HG03025 (cell line): ENCODE measurements at regions not wholly inside any gene's neighbourhood (a gene's known extent, or its start where the extent isn't known, plus 50 kb on each side); places are given as distances from the start of the nearest gene placed in this dataset.
"Not testable (repeated sequence)": the region's sequence is repeated elsewhere in the genome, so short reads cannot be mapped to it uniquely, and the experiment has no call there.

Source experiments
- ATAC-seq: cut with Tn5 transposase; IDR thresholded peaks from one replicate; pipeline ENCODE4 v1.9.1; 2021; ENCODE audit warnings: mild to moderate bottlenecking, moderate library complexity; ENCODE audit not compliant: unreplicated experiment, low FRiP score

DNA sequence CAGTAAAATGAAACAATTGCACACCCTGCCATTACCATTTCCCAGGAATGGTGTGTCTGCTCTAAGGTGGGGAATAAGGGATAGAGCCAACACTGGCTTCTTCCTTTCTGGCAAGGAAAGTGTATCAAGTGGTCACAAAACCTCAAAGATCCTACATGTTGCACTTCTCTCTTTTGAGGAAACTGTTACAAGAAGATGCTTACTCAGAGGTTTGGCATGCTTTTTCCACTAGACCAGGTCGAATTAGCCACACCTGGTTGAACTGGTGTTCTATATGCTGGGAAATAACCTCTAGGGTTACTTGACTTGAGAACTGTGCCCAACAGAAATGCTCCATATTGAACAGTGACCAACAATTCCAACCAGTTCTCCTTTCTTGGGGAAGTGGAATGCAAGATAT lies 102.9 kb downstream of the LRRN1 start:
- no peak for ATAC-seq

DNA sequence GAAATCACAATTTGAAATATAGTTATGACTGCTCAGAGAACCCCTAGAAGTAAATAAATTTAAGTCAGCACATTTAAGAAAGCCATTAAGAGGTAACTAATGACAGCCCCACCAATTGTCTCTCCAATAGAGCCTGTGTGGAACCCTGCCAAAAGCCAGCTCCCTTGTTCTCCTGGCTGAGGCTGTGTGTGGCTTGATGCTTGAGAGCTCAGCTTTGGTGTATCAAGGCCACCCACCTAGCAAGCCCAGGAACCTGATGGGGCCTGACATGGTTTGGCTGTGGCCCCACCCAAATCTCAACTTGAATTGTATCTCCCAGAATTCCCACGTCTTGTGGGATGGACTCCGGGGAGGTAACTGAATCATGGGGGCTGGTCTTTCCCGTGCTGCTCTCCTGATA lies 106.9 kb downstream of the LRRN1 start:
- no peak for ATAC-seq

DNA sequence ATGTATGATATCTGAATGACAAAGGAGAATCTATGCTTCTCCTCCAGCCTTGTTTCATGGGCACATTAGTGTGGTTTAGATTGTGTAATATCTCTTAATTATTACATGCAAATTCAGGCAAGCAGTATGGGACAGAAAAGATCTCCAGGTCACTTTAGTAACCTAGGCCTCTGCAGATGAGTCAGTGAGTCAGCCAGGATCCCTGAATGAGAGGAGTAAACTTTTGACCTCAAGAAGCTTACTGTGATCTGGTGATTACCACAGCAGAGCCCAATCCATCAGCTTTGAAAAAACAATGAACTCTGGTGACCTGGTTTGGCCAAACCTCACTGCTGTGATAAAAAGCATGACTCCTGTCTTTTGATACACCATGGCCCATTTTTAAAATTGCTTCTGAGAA lies 107.8 kb downstream of the LRRN1 start:
- no peak for ATAC-seq

DNA sequence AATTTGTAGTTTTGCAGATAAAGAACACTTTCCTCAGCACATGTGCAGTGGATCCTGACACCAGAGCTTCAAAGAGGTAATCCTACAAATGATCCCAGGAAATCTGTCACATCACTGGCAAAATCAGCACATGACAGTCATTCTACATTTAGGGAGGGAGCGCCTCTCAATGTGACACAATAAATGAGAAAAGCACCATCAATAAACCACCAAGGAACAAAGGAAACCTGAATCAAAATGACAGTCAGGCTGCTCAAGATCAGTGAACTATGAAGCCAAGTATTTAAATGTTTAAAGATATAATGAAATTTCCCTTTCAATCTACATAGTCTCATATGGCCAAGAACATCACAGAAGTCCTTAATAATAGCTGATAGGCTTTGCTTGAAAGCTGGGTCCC lies 119.5 kb downstream of the LRRN1 start:
- ATAC-seq = no peak

DNA sequence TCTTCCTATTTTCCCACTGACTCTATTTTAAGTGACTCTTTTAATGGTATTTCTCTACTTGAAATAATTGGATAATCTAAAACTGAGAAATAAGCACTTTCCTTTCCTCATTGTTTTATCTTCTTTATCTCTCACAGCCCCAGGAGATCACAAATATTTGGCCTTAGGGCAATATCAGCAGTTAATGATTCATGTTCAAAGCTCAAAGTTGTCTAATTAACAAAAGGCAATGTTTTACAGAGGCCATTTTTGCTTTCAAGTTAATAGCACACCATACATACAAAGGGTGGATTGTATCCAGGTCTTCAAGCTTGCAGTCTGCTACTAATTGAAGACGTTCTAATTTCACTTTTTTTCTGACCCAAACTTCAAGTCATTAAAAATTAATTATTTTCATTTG lies 120.1 kb downstream of the LRRN1 start:
- no peak for ATAC-seq

DNA sequence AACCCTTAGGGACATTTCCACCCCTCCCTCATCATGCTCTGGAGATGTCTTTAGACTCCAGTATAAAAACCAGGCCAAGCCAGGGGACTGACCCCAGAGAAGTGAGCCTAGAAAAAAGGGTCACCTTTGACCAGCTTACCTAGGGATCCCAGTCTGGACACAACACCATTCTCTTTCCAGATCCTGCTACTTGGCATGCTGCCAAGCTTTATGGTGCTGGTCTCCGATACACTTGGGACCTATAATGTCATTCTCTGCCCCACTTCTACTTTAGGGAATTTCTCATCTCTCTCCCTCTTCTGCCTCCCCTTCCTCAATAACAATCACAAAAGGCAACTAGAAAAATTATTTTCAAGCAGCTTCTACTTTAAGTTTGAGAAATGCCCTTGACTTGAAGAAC lies 124.4 kb downstream of the LRRN1 start:
- ATAC-seq = no peak

DNA sequence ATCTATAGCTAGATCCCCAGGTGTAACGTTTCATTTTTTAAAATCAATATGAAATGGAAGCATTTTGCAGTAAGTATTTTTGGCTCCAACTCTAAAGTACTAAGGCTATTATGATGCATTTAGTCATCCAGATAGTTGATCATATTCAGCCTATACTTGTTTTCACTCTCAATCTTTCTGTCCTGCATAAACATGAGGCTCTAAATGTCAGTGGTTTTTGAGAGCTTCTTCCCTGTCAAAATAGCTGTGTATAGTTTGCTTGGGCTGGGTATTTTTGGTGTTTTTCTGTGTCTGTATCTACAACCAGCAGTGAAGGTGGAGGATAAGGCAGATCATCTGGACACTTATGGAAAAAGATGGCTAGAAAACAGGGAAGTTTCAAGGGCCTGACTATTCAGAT lies 128.0 kb downstream of the LRRN1 start:
- no peak for ATAC-seq

DNA sequence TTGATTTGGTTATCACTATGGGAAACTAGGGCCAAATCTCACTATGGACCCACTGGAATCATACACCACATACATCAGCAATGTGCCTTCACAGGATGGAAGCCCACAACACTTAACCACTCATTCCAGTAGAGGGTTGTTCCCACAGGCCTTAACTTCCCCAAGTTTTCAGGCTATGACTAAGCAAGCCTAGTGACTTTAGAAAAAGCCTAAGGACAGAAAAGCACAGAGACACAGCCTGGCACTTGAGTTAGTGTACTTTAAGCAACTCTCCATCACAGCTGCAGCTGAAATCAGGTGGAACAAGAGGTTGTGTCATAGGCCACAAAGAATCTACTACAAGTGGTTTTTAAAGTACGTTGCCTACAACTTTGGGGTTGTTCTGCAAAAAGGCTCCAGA lies 128.7 kb downstream of the LRRN1 start:
- no peak for ATAC-seq

DNA sequence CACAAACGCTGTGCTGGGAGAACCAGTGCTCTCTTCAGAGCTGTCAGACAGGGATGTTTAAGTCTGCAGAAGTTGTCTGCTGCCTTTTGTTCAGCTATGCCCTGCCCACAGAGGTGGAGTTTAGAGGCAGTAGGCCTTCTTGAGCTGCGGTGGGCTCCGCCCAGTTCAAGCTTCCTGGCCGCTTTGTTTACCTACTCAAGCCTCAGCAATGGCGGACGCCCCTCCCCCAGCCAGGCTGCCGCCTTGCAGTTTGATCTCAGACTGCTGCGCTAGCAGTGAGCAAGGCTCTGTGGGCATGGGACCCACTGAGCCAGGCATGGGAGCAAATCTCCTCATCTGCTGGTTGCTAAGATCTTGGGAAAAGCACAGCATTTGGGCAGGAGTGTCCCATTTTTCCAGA lies 142.1 kb downstream of the LRRN1 start:
- ATAC-seq = not testable (repeated sequence)

DNA sequence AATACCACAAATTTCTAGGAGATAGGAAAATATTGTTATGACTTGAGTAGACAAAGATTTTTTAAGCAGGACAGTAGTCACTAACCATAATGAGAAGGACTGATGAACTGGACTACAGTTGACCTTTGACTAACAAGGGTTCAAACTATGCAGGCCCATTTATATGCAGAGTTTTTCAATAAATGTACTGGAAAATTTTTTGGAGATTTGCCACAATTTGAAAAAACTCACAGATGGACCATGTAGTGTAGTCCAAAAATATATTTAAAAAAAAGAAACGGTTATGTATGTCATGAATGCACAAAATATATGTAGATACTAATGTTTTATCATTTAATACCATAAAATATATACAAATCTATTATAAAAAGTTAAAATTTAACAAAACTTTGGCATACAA lies 151.8 kb downstream of the LRRN1 start:
- no peak for ATAC-seq

DNA sequence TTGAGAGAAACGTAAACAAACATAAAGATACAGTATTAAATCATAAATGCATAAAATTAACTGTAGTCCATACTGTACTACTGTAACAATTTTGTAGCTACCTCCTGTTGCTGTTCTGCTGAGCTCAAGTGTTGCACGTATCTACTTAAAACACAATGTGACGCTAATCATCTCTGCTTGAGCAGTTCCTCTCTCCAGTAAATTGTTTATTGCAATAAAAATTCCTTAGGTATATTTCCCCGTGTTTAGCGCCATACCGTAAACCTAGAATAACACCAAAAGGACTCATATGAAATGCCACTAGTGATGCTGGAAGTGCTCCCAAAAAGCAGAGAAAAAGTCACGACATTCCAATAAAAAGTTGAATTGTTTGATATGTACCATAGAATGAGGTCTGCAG lies 152.3 kb downstream of the LRRN1 start:
- ATAC-seq = no peak

DNA sequence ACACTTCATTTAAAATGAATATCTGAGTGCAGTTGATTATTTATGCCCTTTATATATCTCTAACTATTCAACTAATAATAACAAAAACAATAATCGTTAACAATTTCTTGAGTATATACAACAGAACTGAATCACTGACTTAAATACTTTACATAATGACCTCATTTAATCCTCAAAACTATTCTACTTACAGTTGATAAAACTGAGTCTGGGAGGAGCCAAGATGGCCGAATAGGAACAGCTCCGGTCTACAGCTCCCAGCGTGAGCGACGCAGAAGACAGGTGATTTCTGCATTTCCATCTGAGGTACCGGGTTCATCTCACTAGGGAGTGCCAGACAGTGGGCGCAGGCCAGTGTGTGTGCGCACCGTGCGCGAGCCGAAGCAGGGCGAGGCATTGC lies 163.6 kb downstream of the LRRN1 start:
- not testable (repeated sequence) for ATAC-seq

DNA sequence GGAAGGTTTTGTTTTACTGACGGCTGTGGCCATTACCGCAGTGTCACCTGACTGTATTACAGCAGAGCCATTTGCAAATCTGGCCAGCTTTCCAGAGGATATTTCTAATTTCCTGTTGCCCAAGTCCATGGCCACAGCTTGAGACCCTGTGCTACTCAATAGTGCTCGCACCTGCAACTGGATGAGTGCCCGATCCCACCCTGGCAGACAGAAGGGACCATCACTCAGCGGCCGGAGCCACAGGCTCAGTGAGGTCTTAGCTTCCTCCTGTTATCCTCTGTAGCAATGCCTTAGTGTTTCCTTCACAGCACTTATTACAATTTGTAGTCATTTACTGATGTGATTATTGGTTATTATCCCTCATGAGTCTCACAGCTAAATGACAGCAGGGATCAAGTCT lies 184.8 kb downstream of the LRRN1 start:
- no peak for ATAC-seq

DNA sequence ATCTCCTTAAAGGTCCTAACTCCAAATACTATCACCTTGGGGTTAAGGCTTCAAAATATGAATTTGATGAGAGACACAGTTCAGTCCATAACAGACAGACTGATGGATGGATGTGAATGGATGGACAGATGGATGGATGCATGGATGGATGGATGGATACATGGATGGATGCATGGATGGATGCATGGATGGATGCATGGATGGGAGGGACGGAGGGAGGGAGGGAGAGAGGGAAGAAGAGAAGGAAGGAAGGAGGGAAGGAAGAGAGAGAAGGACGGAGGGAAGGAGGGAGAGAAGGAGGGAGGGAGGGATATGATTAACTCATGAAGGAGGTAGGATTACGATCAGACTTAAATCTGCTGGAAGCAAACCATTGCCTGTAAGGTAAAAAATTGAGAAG lies 192.4 kb downstream of the LRRN1 start:
- no peak for ATAC-seq

DNA sequence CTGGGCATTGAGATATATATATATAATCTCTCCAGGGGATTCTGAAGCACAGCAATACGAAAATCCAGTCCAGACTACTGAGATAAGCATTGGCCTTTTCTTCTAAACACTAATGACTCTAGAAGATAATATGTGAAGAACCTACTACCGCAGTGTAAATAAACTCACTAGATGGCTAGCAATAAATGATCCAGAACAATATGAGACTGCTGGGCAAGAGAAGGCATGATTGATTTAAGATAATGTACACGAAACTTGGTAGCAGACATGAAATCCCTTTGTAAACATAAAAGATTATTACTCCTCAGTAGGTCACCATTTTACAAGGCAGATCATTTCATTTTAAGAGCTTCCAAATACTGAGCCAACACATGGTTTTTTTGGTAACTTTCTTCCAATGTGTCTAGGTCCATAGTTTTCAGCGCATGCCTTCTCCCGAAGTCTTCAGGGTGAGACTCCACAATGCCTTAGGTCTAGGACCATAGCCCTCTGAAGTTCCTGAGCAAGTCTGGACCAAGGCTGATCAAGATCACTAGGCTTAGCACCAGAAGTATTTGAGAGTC lies 193.2 kb downstream of the LRRN1 start:
- no peak for ATAC-seq

DNA sequence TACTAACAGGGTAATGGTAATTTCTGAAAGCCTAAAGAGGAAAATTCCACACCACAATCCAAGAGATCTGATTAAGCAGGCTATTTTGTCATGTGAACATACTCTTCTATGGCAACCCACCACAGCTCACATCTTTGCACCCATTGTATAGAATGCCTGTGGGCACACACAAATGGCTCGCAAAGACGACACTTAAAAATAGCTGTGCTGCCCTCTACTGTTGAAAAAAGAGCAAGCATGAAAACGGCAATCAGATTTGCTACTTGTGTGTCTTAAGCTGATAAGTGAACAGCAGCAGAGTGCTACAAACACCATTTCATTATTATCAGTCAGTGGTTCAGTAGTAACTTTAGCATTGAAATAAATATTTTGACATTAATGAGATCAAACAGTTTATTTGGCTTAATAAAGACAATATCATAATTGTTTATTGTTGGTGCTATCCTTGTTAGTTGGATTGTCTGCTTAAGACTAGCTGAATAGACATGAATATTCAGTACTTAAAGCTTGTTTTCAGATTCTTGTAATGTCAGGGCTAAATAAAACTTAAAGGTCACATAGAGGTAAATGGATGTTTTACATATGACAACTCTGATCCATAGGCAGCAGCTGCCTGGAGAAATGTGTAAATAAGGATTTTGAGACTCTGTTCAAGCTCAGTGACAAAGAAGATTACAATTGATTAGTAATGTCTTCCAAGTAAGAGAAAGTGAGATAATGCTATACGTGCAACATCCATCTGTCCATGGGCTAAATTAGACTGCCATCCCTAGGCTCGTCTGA lies 199.1 kb downstream of the LRRN1 start:
- no peak for ATAC-seq

DNA sequence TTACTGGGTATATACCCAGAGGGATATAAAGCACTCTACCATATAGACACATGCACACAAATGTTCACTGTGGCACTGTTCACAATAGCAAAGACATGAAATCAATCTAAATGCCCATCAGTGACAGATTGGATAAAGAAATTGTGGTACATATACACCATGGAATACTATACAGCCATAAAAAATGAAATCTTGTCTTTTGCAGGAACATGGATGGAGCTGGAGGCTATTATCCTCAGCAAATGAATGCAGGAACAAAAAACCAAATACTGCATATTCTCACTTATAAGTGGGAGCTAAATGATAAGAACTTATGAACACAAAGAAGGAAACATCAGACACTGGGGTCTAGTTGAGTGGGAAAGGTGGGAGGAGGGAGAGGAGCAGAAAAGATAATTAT lies 200.1 kb downstream of the LRRN1 start:
- ATAC-seq = not testable (repeated sequence)

DNA sequence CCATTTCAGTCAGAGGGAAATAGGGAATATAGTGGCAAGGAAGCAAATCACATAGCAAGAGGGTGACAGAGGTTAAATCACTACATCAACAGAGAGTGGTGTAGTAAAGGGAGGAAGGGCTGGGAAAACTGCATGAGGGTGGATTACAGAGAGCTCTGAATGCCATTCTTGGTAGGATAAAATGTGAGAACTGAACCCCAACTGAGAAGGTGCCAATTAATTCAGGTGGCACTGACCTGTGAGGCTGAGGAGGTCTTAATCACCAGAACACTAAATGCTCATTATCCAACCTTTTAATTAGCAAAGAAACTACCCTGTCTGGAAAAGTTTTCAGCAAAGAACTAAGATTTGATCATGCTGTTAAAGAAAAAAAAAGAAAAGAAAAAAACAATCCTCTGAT lies 202.7 kb downstream of the LRRN1 start:
- no peak for ATAC-seq

DNA sequence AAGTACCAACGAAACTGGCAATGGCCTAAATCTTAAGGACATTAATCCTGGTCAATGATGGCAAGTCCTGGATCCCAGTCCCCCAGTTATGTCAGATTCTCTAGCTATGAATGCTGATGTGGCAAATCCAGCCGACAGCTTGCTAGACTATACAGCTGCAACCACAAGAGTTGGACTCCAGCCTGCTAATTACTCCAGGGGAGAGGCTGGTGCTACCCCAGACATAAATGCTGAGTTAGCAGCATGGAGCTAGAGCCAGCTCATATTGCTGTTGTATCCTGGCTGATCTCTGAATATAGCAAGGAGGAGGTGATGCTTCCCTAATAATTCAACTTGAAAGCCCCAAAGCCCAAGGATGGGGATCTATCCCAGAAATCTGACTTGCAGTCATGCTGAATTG lies 207.1 kb downstream of the LRRN1 start:
- no peak for ATAC-seq

DNA sequence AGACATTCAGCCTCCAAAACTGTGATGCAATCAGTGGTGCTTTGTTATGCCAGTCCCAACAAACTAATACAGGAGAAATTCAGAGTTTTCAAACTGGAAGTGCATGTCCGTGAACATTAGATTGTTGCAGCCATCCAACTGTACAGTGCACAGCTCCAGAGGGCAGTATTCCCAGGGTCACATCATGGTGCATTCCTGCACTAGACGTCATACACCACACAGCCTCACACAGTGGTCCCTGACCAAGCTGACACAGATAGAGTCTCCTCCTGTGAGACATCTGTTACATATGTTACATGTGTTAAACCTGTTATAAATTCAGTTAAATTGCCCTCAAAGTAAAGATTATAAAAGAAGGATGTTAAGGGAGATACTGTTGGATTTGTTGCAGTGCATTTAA lies 209.0 kb downstream of the LRRN1 start:
- no peak for ATAC-seq

DNA sequence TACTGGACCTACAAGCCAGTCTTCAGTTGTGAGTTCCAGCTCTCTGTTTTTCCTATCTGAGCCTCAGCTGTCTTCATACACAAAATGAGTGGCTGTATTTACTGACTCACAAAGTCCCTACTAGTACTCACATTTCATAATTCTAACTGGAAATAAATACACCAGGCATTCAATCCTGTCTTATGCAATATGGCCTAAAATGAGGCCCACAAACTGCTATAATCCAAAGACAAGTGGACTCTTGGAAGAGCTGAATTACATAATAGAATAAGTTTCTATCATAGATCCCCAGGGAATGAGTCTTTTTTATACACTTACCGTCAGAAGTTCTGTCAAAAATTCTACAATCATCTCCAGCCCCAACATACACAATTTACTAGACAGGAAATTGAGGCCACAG lies 211.9 kb downstream of the LRRN1 start:
- ATAC-seq = no peak

DNA sequence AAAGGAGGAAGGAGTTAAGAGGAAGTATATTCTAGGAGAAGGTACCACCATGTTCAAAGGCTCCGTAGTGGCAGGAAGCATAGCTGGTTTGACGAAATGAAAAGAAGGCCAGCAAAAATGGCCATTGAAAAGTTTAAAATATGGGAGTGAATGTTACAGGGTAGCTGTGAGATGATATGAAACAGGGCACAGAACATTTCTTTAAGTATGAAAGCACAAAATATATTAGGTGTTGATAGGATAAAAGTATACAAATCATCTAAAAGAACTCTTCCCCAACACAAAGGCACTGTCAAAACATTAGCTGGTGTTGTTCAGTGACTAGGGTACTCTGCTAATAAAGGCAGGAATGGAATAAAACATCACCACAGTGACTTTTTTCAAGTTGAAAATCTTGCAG lies 216.2 kb downstream of the LRRN1 start:
- ATAC-seq = no peak

DNA sequence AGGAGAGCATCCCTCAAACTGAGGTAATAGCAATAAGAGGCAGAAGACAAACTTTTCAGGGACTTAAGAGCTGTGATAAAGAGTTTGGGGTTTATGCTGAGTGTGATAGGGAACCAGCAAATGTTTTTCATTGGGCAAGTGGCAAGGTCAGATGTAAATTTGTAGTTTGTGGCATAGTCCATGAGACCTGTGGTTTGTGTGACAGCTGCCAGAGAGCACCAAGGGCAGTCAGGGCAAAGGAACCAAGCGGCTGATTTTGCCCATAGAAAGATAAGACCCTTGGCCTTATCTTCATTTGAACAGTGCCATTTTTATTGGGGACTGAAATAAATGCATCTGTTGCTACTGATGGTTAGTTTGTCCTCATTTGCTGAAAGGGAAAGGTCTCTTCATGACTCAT lies 220.3 kb downstream of the LRRN1 start:
- ATAC-seq = no peak
